ENCODE measurements at regions not wholly inside any gene's neighbourhood (a gene's known extent, or its start where the extent isn't known, plus 50 kb on each side); places are given as distances from the start of the nearest gene placed in this dataset.

DNA sequence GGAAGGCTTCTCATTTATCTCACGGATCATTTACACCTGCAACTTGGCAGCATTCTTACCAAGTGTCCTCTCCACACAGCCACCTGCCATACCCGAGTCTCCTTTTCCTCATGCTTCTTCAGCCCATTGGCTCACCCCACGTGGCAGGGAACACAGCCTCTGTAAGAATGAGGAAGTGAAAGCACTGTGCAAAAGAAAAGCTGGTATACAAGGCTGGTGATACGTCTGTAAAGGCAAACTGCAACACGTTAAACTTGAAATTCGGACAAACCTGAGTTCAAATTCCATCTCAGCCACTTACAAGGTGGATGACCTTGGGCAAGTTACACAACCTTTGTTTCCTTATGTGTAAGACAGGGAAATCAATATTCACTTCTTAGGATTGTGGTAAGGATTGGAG lies 164.0 kb upstream of the RASGEF1B start:
- no peak for TF ChIP-seq POLR2A (IDR thresholded peaks at IDR 0.05)
- TF ChIP-seq, protein P1, sequence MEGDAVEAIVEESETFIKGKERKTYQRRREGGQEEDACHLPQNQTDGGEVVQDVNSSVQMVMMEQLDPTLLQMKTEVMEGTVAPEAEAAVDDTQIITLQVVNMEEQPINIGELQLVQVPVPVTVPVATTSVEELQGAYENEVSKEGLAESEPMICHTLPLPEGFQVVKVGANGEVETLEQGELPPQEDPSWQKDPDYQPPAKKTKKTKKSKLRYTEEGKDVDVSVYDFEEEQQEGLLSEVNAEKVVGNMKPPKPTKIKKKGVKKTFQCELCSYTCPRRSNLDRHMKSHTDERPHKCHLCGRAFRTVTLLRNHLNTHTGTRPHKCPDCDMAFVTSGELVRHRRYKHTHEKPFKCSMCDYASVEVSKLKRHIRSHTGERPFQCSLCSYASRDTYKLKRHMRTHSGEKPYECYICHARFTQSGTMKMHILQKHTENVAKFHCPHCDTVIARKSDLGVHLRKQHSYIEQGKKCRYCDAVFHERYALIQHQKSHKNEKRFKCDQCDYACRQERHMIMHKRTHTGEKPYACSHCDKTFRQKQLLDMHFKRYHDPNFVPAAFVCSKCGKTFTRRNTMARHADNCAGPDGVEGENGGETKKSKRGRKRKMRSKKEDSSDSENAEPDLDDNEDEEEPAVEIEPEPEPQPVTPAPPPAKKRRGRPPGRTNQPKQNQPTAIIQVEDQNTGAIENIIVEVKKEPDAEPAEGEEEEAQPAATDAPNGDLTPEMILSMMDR (IDR thresholded peaks at IDR 0.05), result no peak
- WGBS, 2 donors, result 69 to 75% methylated on average over 6 of the region's 6 CpGs
- Histone ChIP-seq H3K9me3 (no peaks in the 10 kb centered on the region), H3K27ac (no peak overlapping the region), H3K4me1 (no peaks in the 10 kb centered on the region), H3K4me3 (no peak overlapping the region), H3K36me3 (ENCODE audit: low read depth, missing control alignments) (no peaks in the 10 kb centered on the region), H3K27me3 (no peaks in the 10 kb centered on the region)
- DNase-seq, result peak; percentile 26
- intact Hi-C loops (cut with DNase I; ENCODE audit: low total_unique reads), result no loop called here

DNA sequence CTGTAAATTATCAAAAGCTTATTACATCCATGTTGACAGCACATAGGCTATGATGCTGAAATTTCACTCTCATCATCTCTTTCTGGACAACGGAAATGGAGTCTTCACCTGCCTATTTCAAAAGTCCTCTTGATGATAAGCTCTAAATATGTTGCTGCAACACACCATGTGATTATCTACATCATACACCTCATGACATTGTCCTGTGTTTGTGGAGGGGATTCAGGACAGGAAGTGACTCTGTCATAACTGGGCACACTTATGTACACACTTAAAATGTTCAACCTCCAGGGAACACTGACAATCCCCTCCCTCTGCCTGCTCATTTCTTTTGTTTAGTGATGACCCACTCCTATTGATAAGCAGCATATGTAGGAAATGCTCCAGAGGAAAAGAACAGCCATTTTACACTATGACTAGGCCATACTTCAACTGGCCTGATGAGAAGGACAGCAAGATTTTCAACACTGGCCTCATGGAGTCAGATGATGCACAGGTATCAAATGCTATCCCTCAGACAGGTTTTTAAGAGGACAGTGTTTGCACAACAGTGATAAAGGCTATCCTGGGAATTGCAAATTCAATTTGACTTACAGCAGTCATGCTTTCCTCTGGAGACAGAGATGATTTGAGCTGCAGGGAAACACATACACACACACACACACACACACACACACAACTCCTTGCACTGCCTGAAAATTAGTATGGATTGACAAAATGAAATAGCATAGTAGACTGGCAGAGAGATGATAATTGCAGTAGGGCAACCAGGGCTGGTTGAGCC lies 163.3 kb upstream of the RASGEF1B start:
- 83 to 88% methylated on average over 1 of the region's 1 CpG for WGBS, 2 donors
- H3K36me3 ChIP-seq (ENCODE audit: low read depth, missing control alignments), result no peaks in the 10 kb centered on the region
- intact Hi-C loops (cut with DNase I; ENCODE audit: low total_unique reads), result no loop called here
- no peak overlapping the region for H3K27ac ChIP-seq
- no peak for DNase-seq
- H3K4me1 ChIP-seq, result no peaks in the 10 kb centered on the region
- no peak for TF ChIP-seq POLR2A (IDR thresholded peaks at IDR 0.05)
- TF ChIP-seq, protein P1 (IDR thresholded peaks at IDR 0.05), result no peak
- H3K4me3 ChIP-seq, result no peak overlapping the region
- no peaks in the 10 kb centered on the region for H3K9me3 ChIP-seq
- H3K27me3 ChIP-seq, result no peaks in the 10 kb centered on the region

DNA sequence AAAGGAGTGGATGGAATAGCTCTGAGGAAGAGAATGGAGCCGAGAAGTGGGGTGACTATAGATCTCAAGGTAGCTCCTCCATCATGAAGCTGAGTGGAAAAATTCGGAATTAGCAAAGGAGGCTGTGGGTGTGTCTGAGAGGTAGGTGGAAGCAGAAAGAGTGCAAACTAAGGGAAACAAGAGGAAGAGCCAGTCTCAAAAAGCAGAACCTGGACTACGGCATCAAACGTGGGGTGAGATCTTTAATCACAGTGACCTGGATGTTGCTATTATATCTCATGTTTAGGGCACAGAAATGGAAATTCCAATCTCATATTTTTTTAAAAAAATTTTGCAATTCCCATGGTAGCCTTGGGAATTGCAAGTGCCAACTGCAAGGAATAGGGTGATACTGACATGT lies 162.5 kb upstream of the RASGEF1B start:
- no peaks in the 10 kb centered on the region for H3K4me1 ChIP-seq
- TF ChIP-seq, protein P1 (IDR thresholded peaks at IDR 0.05), result no peak
- no peak for TF ChIP-seq POLR2A (IDR thresholded peaks at IDR 0.05)
- no peak overlapping the region for H3K4me3 ChIP-seq
- 88 to 93% methylated on average over 4 of the region's 4 CpGs for WGBS, 2 donors
- H3K27me3 ChIP-seq, result no peaks in the 10 kb centered on the region
- DNase-seq, result no peak
- no peak overlapping the region for H3K27ac ChIP-seq
- H3K36me3 ChIP-seq (ENCODE audit: low read depth, missing control alignments), result no peaks in the 10 kb centered on the region
- intact Hi-C loops (cut with DNase I; ENCODE audit: low total_unique reads), result no loop called here
- H3K9me3 ChIP-seq, result no peaks in the 10 kb centered on the region

DNA sequence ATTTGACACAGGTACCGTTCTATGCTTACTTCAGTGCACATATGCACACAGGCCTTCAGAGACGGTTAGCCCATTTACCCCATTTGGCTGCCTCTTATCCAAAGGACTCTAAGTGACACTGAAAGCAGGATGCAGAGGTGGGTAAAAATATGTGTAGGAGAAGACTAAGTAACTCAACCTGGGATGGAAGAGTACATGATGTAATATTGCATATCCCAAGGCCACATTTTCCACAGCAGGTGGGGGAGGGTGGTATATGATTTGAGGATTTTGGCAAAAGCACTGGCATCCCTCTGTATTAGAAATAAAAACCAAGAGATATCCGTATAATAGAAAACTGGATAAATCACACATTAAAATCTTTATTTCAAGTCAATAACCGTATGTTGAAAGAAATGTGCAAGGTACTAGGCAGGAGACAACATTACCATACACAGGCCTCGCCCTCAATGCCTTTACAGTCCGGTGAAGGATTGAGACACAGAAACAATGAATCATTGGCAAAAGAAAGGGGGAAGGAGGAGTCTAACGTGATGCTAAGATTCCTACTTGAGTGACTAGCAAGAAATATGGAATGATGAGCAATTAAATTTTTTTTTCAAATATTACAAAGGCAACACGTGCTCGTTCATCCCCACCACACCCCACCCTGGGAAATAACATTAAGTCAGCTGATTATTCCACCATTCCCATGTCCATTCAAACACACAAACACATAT lies 161.0 kb upstream of the RASGEF1B start:
- DNase-seq, result no peak
- TF ChIP-seq POLR2A (IDR thresholded peaks at IDR 0.05), result no peak
- TF ChIP-seq, protein P1 (IDR thresholded peaks at IDR 0.05), result no peak
- Histone ChIP-seq H3K27me3 (no peaks in the 10 kb centered on the region), H3K9me3 (no peaks in the 10 kb centered on the region), H3K36me3 (ENCODE audit: low read depth, missing control alignments) (no peaks in the 10 kb centered on the region), H3K4me1 (no peaks in the 10 kb centered on the region), H3K27ac (no peak overlapping the region), H3K4me3 (no peak overlapping the region)
- intact Hi-C loops (cut with DNase I; ENCODE audit: low total_unique reads), result no loop called here
- WGBS, 2 donors, result 63 to 68% methylated on average over 9 of the region's 9 CpGs
